IPS DF 4.7 (cell line): ENCODE measurements at regions not wholly inside any gene's neighbourhood (a gene's known extent, or its start where the extent isn't known, plus 50 kb on each side); places are given as distances from the start of the nearest gene placed in this dataset.

ENCODE experiments used
- DNase-seq: peaks from one replicate; pipeline ENCODE4 v3.0.0-alpha.2; 2013; ENCODE audit warnings: low spot score; ENCODE audit errors: extremely low read depth

DNA sequence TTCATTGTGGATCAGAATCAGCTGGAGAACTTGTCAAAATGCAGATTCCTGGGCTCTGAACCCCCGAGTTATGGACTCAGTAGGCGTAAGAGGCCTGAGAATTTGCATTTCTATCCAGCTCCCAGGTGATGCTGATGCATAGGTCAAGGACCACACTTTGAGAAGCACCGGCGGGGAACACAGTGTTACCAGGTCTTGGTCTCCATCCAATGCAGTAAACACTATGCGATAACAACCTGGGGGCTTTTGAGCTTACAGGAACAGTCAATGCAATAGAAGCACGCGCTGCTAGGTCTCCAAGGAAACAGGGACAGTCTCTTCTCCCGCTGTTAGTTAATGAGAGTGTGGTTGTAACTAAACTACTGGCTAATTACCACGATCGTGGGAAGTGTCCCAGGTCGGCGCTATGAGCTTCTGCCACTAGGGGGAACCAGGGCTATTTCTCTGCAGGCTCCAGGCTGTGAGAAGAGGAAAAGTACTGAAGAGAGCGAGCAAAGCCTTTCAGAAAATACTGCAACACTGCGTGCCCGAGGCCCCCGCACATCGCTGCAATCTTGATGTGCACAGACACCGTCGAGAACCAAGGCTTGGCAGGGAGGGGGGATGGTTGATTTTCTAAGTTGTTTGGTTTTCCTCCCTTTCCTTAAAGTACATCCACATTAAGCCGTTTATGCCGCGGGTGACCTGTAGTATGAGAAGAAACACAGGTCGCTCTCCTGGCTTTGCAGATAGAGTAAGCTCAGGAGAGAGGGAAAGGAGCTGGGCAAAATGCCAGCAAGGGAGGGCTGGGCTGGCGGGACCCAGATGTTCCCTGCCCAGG, 52.0 kb upstream of the KCNA1 start:
- peak; percentile 79 for DNase-seq

DNA sequence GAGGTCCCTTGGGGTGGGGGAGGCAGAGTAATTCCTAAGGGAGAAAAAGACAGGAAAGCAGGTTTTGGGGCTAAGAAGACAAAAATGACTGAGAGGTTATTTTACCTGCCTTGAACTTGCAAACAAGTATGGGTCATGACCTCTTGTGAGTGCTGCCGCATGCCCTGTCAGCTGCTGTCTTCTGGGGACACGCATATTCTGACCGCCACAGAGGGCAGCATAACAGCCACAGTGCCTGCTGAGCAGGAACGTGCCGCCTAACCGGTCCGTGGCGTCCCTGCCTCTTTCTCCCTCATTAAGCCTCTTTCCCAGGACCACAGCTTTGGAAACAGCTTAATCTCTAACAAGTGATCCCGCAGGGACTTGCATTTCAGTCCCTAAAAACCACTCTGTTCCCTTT, 51.3 kb upstream of the KCNA1 start:
- DNase-seq: no peak

DNA sequence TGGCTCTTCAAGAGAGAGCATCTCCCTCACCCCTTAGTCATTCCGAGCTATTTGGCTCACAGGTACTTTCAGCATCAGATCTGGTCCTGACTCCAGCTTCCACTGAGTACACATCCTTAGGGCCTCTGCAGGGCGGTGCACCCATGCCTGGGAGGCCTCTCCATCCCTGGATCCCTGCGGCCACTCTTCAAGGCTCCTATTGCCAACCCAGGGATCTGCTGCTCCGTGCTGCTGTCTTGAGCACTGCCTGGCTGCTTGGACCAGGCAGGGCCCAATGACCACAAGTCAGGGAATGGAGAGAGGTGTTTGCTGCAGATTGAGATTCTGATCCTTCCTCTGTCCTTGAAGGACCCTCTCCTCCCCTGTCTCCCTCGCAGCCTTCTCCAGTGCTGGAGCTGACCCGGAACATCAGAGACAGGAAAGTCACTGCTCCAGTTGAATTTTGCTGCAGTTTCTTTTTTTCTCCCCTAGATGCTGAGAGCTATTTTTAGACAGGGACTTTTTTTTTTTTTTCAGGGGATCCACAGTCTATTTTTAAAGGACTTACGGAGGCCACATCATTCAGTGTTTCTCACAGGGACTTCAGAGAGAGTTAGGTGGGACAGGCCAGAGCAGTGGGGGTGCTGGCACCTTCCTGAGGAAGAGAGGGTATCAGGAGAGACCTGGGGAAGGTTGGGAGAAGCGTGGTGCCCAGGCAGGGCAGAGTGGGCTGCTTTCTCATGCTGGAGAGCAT, 50.1 kb upstream of the KCNA1 start:
- DNase-seq: no peak
